ENCODE measurements at regions not wholly inside any gene's neighbourhood (a gene's known extent, or its start where the extent isn't known, plus 50 kb on each side); places are given as distances from the start of the nearest gene placed in this dataset.

DNA sequence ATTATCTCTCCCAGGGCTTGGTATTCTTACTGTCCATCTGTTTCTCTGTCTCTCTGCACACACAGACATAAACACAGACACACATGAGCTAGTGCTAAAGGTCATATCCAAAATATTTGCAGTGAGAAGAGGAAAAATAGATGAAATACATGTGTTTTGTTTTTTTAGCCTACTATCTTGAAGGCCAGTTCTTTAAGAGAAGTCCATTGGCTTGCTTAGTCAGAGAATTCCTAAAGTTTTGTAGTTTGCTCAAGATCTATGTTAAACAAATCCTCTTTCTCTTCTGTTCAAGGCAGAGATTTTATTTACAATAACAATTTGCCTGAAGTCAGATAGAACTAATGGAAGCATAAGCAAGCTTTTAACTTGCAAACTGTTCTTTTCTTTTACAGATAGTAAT lies 120.0 kb upstream of the AKIRIN2 start (continued):
- TF ChIP-seq, protein P1, sequence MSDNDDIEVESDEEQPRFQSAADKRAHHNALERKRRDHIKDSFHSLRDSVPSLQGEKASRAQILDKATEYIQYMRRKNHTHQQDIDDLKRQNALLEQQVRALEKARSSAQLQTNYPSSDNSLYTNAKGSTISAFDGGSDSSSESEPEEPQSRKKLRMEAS (IDR thresholded peaks at IDR 0.05): peak; percentile 42; the same call in 1 of the 2 replicates
- TF ChIP-seq ZNF607 (CRISPR knock-in tag; IDR thresholded peaks at IDR 0.05; ENCODE audit: borderline replicate concordance): no peak
- TF ChIP-seq KLF11 (CRISPR knock-in tag; IDR thresholded peaks at IDR 0.05): 0 out of 2 replicates have a peak, but pooled peaks have one; percentile 24
- no peak for TF ChIP-seq CEBPZ (IDR thresholded peaks at IDR 0.05; ENCODE audit: low read length)
- TF ChIP-seq ZNF17 (CRISPR knock-in tag; IDR thresholded peaks at IDR 0.05): no peak
- peak; percentile 81 for TF ChIP-seq RXRB (CRISPR knock-in tag; IDR thresholded peaks at IDR 0.05; ENCODE audit: borderline replicate concordance)
- no peak for TF ChIP-seq ZSCAN30 (CRISPR knock-in tag; IDR thresholded peaks at IDR 0.05)
- no peak for TF ChIP-seq ZXDC (CRISPR knock-in tag; IDR thresholded peaks at IDR 0.05)
- no peak for TF ChIP-seq ZNF275 (CRISPR knock-in tag; IDR thresholded peaks at IDR 0.05; ENCODE audit: borderline replicate concordance)
- TF ChIP-seq ZNF782 (CRISPR knock-in tag; IDR thresholded peaks at IDR 0.05; ENCODE audit: borderline replicate concordance): no peak
- peak; percentile 81 for TF ChIP-seq PPARG (CRISPR knock-in tag; conservative IDR thresholded peaks at IDR 0.05)
- TF ChIP-seq CBX1 (IDR thresholded peaks at IDR 0.05; ENCODE audit: low read depth): no peak
- no peak for TF ChIP-seq KDM4B (CRISPR knock-in tag; IDR thresholded peaks at IDR 0.05)
- TF ChIP-seq HOMEZ (CRISPR knock-in tag; IDR thresholded peaks at IDR 0.05; ENCODE audit: low read depth): peak; percentile 66; the same call in 1 of the 2 replicates
- TF ChIP-seq E2F2 (CRISPR knock-in tag; IDR thresholded peaks at IDR 0.05; ENCODE audit: borderline replicate concordance): no peak
- TF ChIP-seq, protein P2, sequence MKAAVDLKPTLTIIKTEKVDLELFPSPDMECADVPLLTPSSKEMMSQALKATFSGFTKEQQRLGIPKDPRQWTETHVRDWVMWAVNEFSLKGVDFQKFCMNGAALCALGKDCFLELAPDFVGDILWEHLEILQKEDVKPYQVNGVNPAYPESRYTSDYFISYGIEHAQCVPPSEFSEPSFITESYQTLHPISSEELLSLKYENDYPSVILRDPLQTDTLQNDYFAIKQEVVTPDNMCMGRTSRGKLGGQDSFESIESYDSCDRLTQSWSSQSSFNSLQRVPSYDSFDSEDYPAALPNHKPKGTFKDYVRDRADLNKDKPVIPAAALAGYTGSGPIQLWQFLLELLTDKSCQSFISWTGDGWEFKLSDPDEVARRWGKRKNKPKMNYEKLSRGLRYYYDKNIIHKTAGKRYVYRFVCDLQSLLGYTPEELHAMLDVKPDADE (CRISPR knock-in tag; IDR thresholded peaks at IDR 0.05): no peak
- peak; percentile 38 for TF ChIP-seq STAG1 (CRISPR knock-in tag; IDR thresholded peaks at IDR 0.05)
- no peak for TF ChIP-seq MLLT10 (CRISPR knock-in tag; IDR thresholded peaks at IDR 0.05)
- TF ChIP-seq ZSCAN22 (CRISPR knock-in tag; IDR thresholded peaks at IDR 0.05): no peak
- TF ChIP-seq ZNF660 (CRISPR knock-in tag; IDR thresholded peaks at IDR 0.05; ENCODE audit: borderline replicate concordance, low read depth): no peak
